ENCODE measurements at regions not wholly inside any gene's neighbourhood (a gene's known extent, or its start where the extent isn't known, plus 50 kb on each side); places are given as distances from the start of the nearest gene placed in this dataset.

DNA sequence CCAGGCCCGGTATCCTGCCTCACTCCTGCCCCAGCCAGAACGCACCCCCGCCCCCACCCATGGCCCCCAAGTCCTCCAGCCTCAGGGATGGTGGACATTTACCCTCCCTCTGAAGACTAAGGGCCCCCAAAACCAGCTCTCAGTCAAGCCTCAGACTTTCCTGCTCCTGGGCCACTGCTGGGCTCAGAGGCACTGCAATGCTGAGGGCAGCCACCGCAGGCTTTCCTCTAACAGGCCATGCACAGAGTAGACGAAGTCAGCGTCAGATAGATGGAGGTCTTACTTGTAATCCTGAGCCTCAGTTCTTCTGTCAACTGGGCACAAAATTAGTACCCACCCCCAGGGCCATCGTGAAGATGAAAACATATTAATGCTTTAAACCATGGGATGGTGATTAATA is 92.6 kb downstream of the TTC32 start:
- DNase-seq (ENCODE audit: low read depth): no peak

DNA sequence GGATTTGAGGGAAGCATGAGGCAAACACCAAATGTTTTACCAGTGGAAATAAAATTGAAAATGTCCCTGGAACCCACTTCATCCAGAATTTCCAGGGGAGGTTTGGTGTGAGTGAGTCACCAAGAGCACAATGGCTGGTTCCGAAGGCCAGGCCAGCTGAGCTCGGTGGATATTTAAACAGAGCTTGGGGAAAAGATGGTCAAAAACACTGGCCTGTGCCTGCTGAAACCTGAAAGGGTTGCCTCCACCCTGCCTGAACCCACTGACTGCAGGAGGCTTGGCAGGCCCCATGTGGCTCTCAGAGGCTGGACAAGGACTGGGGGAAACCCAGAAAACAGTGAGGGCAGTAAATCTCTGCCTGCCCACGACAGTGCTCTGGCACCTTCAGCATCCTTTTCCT is 93.9 kb downstream of the TTC32 start:
- no peak for DNase-seq (ENCODE audit: low read depth)

DNA sequence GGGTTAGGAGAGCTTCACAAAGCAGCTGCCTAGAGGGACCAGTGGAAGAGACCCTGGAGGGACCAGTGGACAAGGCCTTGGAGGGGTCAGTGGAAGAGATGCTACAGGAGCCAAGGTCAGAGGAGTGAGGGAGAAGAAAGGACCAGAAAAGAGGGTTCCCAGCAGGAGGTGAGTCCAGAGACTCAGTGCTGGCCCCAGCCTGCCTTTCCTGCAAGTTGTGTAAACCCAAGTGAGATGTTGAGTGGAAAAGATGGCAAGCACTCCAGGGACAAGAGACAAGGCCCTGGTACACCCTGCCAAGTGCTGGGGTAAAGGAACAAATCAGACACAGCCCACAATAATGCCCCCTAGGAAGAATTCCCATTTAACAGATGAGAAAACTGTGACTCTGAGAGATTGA is 94.4 kb downstream of the TTC32 start:
- DNase-seq (ENCODE audit: low read depth): no peak

DNA sequence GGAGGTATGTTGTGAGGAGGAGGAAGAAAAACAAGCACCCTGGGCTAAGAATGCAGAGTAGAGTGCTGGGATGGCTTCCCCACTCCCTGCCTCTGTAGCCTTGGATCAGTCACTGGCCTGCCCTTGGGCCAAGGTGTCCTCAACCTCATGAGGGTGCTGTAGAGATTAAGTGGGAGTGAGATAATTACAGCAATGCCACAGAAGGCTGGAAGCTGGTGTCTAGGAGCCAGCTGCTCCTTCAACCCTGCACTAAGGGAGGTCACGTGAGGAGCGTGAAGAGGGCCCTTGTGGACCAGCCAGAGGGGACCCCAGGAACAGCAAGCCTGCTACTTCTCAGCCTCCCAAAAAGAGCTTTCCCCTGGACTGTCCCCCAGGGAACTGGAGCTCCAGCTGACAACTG is 95.2 kb downstream of the TTC32 start:
- no peak for DNase-seq (ENCODE audit: low read depth)

DNA sequence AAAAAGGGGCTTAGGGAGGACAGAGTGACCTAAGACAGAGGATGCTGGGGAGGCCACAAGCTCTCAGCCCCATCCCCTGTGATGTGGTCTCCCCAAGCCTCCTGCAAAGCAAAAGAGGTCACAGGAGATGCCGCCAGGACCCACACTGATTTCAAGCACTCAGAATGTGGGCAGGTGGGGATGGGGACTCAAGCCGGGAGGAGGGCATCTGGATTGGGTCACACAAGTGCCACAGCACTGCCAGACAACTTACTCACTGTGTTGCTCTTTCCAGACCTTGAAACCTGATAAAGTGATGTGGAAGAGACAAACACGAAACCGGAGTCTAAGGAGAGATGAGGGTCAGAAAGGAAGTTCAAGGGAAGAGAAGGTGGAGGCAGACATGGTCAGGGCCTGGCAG is 95.7 kb downstream of the TTC32 start:
- DNase-seq (ENCODE audit: low read depth): no peak

DNA sequence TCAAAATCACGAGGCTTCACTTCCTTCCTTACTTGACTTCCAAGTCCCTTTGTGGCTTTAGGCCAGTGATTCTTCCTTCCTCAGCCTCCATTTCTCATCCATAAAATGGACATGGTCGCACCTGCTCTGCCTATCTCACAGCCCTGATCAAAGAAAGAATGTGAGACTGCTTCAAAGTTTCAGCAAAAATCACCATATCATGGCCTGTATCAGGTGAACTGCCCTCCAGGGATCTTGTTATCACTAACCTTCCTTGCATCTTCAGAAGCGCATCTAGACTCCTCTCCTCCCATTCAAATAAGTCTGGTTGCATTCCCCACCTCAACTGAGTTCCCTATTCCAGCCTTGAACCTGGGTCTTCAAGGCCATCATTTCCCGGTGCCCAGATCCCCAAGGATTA is 96.5 kb downstream of the TTC32 start:
- no peak for DNase-seq (ENCODE audit: low read depth)

DNA sequence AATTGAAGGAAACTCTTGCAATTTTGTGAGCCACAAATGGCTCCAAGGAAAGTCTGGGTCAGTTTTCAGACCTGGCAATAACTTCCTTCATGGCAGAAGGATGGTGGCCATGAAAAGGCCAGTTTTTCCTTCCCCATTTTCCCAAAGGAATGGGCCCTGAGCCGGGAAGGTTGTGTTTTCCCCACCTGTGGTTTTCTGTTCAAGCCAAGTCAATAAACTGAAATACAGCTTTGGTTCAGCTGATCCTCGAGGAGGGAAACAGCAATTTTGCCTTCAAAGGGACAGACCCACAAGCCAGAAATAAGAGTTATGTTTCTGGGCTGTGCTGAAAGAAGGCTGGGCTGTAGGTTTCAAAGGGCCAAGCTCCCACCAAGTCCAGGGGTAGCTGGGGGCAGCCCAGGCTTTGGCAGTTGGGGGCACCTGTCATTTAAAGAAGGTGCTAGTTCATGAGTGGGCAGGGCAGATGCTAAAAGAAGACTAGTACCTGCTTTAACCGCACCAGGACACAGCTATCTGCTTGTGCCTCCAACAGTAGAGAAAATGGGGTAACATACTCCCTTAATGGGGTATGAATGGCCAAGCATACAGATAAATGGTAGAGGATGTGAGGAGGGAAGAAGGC is 97.0 kb downstream of the TTC32 start:
- DNase-seq (ENCODE audit: low read depth): no peak

DNA sequence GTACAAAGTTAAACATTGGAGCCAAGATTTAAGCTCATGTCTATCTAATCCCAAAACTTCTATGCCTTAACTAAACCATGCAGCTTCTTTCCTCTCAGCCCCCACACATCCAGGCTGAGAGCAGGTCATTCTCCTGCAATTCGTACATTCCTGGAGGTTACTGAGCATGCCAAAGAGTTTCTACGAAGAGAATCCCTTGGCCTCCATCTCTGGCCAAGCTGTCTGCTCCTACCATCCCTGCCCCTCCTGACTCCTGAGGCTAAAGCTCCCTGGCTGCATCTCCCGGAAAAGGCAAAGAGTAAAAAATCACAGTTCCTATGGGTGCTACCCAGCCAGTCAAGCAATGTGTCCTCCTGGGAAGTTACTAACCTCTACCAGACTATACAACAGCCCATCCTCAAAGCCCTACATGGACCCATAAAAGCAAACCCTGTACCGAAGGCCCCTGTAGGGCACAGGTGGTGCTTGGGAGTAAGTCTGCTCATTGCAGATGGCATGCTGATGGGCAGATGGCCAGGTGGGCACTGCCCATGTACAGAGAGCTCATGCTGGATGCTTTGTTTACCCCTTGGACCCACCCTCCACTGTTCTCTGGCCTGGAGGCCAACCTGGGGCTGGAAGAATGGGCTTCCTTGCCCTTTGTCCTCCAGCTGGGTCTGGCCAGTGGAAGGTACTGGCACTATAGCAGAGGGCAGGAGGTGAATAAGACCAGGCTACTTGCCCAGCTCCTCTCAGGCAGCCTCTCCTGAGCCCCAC is 99.5 kb downstream of the TTC32 start:
- DNase-seq (ENCODE audit: low read depth): no peak

DNA sequence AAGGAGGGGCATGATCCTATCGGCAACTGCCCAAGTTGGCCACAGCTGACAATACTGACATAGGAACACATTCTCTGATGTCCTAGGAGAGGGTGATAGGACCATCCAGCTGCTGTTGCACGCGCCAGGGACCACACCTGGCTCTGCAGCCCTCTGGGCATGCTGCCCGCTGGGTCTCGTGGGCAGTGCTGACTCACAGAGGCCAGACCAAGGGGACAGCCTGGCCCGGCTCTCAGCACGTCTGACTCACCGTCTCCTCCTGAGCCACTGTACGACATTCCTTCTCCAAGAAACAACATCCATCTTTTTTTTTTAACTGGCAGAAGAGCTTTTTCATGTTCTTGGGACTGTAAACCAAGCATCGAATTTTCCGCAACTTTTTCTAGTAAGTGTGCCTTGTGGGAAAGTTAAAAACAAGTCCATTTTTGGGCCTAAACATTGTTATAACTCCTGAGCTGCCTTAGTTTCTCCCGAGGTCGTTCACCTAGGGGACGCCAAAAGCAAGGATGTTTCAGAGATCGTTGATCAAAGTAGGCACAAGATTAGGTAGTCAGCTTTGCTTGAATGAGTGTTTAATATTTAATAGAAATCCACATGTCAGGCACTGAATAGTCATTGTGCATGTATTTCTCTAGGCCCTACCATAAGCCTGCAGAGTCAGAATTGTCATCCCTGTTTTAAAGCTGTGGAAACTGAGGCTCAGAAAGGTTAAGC is 100.3 kb downstream of the TTC32 start:
- DNase-seq (ENCODE audit: low read depth): peak; percentile 98

DNA sequence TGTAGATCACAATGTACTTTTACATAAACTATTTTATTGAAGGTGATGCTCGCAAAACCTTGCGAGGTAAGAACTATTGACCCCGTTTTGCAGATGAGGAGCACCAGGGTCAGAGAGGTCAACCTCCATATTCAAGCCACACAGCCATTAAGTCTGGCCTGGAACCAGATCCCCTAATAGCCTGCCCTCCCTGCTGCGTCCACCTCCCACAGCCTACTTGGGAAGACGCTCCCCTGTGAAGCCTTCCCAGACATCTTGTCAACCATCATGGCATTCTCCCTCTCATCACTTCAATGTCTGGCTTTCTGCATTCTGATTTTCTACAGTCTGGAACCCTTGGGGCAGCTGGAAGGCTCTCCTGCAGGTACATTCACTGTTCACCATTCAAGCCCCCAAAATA is 101.0 kb downstream of the TTC32 start:
- no peak for DNase-seq (ENCODE audit: low read depth)

DNA sequence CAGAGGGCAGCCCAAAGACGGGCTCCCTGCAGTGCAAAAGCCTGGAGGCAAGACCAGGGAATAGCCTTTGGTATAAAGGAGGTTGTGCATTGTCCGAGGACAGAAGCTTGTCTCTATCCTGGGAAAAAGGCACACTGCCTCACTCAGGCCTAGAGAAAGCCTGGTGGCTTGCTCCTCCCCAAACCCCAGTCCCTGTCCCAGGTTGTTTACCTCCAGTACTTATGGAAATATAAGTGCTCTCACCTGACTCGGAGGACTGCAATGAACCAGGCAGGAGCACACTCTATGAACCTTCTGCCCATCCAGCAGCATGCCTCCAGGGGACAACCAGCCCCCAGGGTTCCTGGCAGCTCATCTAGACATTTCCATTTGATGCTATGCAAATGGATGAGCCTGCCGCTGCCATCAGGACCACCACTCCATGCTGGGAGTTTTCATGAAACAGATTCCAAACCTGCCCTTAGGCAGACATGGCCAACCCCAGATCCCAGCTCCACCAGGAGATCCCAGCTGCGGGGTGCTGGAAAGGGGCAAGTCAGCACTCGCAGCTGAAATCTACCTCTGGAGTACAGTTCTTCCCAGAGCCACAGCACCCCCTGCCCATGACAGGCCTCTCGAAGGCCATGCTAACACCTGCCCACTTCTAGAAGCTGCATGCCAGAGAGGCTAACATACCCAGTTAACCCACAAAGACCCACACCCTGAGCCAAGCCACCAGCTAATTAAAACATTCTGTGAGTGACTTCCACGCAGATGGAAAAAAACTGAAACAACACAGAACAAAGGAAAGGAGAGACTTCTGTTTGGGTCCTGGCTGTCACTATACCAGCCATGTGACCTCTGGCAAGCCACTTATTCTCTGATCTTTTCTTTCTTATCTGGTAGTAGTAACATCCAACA is 101.7 kb downstream of the TTC32 start:
- DNase-seq (ENCODE audit: low read depth): no peak

DNA sequence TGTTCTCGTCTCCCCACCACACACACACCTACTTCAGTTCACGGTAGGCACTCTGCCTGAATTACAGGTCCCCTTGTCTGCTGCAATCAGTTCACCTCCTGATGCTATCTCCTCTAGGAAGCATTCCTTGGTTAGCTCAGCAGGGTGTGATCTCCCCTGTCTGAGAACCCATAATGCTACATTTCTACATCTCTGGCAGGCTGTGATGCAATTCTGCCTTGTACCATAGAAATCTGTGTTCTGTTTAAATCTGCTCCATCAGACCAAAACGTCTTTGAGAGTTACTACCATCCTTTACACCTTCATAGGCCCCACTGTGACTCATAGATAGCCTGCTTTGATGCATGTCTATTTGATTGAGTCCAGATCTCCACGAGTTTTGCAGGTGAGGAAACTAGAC is 103.9 kb downstream of the TTC32 start:
- no peak for DNase-seq (ENCODE audit: low read depth)

DNA sequence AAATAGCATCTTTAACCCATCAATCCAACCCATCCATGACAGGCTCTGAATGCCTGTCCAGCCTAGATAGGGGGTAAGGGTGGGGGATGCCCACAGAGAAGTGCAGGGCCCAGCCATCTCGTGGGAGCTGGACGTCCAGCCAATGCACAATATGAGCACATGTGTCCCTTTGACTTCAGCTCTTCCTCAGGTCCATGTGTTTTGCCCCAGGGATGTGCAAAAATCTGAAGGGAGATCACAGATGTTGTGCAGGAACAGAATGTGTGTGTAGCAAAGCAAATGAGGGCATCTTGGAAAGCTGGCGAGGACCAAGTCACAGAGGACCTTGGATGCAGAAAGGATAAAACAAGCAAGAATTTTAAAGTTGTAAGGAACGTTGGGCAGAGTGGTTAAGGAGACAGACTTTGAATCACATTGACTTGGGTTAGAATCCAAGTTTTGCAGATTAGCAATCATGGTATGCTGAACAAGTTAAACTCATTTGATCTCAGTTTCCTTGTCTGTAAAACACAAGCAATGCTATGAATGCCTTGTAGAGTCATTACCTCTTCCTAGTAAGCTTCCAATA is 104.5 kb downstream of the TTC32 start:
- DNase-seq (ENCODE audit: low read depth): no peak

DNA sequence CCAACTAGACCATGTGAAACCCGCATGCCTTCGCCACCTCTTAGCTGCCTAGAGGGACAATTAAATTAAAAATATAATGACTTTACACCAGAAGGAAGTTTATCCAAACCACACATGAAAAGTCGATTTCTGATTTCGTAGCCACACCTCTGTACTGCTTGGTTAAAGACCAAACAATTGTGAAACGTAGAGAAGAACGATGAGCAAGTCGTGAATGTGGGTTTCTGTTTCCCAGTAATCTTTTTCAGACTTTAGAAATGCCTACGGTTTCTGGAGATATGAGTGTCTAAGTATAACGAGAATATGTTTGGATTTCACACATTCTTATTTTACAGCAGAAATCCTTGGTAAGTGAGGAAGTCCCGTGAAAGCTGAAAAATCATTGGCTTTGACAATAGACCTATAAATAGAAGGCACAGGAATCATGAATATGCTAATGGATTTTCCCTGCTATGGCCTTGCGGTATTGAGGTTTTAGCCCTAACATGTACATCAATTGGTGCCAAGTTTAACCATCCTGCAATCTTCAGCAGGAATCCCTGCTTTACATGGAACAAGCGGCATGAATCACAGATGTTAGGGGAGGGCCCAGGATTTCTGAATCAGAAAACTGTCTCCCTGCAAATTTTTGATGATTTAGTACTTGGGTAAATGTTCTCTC is 105.6 kb downstream of the TTC32 start:
- peak; percentile 73 for DNase-seq (ENCODE audit: low read depth)

DNA sequence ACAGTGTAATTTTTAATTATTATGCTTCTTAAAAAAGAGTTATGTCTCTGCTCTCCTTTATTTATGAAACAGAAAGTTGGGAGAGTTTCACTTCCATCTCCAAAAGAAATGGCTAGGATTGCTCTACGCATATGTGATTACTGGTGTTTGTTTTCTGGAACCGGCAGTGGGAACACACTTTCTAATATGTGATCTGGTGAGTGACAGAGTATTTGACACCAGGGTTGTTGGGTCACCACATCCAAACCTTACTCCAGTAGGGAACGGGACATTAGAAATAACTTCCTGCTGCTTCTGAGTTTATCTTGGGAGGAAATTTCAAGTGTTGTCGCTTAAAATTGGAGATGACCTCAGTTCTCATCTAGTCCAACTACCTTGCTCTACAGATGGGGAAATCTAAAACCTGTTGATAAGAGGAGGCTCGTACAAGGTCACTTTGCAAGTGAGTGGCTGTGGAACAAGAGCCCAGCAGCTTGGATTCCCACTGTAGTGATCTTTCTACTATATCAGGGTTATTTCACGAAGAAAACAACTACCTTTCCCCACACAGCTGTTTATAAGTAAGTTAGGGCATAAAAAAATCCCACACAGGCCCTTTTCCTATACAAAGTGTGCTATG is 108.5 kb downstream of the TTC32 start:
- no peak for DNase-seq (ENCODE audit: low read depth)

DNA sequence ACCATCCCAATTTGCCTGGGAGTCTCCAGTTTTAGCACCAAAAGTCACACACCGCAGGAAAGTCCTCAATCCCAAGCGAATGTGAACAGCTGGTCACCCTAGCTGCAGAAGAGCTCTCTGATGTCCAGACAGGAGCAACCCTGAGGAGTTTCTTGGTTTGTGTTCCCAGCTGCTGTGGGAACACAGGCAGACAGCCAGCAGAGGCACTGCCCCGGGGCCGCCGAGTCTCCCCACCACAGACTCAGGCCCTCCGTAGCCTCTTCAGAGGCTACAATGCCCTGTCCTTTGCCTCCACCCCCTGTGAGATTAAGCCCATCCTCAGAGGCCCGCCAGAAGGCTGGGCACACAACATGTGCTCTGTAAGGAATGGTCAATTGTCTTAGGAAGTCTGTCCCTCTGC is 111.5 kb downstream of the TTC32 start:
- DNase-seq (ENCODE audit: low read depth): no peak

DNA sequence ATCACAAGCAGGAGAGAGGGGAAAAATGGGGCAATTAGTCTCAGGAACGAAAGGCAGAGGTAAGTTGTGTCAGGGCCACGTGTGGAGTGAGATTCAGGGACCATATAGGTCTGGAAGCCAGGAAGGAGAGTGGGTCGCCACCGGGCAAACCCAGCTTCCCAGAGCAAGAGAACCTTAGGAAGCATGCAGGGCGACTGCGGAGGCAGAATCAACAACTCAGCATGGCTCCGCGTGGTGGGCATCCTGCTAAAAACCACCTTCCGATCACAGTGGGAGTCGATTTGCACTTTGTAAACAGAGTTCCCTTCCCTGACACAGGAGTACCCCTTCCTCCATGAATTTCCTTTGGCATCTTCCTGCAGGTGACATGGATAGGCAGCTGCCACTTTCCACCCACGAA is 114.6 kb downstream of the TTC32 start:
- no peak for DNase-seq (ENCODE audit: low read depth)

DNA sequence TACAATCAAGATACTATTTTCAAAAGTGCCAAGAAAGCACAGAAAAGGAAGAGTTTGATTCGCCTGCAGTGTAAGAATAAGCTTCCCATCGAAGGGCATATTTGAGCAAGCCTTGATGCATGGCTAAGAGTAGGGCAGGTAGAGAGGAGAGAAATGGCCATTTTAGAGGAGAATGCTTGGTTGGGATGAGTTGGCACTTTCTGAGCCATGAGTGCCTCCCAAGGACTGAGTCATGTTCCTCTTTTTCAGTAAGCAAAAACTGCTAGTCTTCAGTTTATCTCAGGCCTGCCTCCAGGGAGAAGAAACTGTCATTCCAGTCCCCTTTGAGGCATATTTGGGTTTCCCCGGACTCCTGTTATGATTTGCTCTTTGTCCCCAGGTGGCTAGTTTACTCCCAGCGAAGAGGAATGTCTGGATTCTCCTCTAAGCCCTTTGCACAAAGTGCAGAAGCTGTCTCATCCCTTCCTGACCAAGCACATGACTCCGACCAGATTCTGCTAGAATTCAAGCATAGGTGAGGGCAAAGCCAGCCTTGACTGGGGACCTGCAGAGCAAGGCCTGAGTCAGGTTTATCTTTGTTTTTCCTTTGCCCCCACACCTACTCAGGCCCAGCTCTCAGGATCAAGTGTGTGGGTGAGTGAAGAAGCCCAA is 115.2 kb downstream of the TTC32 start:
- peak; percentile 62 for DNase-seq (ENCODE audit: low read depth)

DNA sequence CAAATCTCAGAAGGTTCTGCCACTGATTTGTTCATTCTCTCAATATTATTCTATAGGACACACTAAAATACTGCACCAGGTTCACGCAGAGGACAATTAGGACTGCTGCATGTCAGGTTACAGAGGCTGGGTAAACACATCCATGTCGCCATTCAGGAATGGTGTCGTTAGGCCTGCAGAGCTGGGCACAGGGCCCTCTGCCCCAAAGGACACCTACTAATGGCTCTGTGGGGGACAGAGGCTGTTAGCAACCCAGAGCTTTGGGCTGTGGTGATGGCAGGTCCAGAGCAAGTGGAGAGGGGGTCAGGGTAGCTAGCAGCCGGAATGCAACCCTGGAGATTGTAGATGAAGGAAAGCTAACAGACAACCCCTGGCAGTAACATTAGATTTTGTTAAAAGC is 115.9 kb downstream of the TTC32 start:
- no peak for DNase-seq (ENCODE audit: low read depth)

DNA sequence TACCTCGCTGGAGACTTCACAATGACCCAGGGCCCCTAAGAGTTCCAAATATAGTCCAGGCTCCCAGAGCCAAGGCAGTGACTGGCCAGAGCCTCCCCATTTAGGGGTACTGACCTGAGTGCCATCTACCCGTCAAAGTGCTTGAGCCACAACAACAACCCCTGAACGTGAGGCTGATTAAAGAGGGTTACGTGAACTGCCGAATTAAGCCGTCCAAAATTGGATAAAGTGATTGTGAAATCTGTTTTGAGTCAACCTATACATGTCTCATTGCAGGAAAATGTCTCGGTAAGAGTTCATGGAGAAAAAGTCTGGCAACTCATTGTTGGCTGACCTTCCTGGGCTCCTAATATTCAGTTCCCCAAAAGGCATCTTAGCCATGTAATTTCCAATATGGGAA is 116.3 kb downstream of the TTC32 start:
- DNase-seq (ENCODE audit: low read depth): no peak
